Esophagus mucosa (tissue), 1 donor: ENCODE measurements at regions not wholly inside any gene's neighbourhood (a gene's known extent, or its start where the extent isn't known, plus 50 kb on each side); places are given as distances from the start of the nearest gene placed in this dataset.

Source experiments
- ATAC-seq: fragments of 200-7000 bp; cut with Tn5 transposase; one replicate; pipeline ENCODE4 v1.9.1; 2020
- donor health status: DM: yes; HTN: yes; CAD: no.

- ATAC-seq, result no peak
Measured at GRCh38 chr20:60286764-60287163, 328.5 kb downstream of the CDH26 start.

DNA sequence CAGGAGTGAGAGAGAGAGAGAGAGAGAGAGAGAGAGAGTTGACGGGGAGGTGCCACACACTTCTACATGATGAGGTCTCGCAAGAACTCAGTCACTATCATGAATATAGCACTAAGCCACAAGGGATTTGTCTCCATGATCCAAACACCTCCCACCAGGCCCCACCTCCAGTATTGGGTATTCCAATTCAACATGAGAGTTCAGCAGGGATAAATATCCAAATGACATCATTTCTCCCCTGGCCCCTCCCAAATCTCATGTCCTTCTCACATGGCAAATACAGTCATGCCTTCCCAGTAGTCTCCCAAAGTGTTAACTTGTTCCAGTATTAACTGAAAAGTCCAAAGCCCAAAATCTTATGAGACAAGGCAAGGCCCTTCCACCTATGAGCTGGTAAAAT, 330.7 kb downstream of the CDH26 start:
- no peak for ATAC-seq

GRCh38 chr20:60292001-60292520, 333.8 kb downstream of the CDH26 start:
- ATAC-seq, result no peak

GRCh38 chr20:60294632-60295031, 336.4 kb downstream of the CDH26 start:
- no peak for ATAC-seq

- ATAC-seq, result peak; percentile 62
Measured at GRCh38 chr20:60295214-60295613, 337.0 kb downstream of the CDH26 start.

DNA sequence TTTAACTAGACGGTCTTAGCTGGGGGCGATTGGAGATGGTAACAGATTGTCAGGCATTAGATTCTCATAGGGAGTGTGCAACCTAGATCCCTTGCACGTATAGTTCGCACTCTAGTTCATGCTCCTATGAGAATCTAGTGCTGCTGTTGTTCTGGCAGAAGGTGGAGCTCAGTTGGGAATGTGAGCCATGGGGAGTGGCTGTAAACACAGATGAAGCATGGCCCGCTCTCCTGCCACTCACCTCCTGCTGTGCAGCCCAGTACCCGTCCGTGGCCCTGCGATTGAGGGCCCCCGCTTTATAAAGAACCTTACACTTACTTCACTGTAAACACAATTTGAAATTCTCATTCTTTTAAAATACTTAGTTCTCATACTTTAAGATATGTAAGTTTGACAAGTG, 339.4 kb downstream of the CDH26 start:
- ATAC-seq, result no peak

DNA sequence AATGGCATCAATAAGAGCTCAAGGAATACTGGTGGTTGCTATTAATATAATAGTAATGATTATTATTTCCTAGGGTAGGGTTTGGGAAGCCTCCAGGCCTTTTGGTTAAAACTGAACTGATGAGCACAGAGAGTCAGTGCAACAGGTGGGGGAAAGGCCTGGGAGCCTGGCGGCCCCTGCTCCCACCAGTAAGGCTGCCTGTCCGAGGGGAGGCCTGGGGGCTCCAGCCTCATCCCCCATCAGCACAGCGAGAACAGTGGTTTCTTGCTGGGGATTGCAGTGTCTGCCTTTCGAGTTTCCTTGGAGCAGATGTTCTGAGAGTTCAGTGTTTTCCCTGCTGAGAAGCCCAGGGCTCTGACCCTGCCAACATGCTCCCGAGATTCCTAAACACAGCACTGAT, 340.4 kb downstream of the CDH26 start:
- no peak for ATAC-seq

DNA sequence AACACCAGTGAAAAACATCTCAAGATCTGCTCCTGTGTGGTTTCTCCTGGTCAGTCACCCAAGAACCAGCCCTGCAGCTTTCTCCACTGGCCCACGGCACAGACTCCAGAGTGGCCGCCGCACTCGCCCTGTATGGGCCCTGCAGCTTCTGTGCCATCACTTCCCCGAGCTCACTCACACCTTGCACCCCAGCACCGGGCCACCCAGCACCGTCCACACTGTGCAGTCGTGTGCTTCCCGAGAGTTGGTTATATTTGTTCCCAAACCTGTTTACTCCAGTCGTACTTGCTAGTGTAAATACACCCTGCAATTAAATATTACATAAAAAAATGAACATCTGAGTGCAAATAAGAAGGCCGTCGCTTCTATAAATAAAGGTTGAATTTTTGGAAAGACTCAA, 341.7 kb downstream of the CDH26 start:
- no peak for ATAC-seq

DNA sequence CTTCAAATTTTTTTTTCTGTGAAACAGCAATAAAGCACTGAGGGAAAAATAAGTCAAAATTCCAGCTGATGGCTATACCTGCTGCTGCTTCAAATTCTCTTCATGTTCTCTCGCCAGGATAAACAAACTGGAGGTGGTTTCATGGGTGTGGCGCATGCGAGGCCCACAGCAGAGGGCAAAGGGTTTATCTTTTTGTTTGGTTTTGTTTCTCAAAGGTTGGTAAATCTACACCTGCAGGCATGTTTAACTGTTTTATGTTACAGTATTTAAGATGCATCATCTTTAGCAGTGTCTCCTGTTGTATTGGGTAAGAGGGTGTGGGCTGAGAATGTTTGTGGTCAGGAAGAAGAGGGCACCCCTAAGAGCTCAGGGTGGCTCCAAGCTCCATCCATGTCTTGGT, 342.2 kb downstream of the CDH26 start:
- no peak for ATAC-seq

DNA sequence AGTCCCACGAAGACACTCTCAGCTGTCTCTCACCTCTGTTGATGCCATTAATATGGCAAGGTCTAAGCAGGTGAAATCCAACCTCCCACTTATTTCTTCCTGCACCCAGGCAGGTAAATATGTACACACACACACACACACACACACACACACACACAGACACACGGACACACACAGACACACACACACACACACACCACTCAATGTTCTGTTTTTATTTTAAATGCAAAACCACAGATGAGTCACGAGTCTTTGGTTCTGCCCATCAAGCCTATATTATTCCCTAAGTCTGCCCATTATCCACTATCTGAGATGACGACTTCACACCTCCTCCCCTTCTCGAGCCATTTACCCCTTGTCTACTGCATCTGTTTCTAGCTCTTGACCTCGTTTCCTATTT, 344.7 kb downstream of the CDH26 start:
- ATAC-seq, result no peak

- no peak for ATAC-seq
Measured at GRCh38 chr20:60304026-60304590, 345.9 kb downstream of the CDH26 start.

DNA sequence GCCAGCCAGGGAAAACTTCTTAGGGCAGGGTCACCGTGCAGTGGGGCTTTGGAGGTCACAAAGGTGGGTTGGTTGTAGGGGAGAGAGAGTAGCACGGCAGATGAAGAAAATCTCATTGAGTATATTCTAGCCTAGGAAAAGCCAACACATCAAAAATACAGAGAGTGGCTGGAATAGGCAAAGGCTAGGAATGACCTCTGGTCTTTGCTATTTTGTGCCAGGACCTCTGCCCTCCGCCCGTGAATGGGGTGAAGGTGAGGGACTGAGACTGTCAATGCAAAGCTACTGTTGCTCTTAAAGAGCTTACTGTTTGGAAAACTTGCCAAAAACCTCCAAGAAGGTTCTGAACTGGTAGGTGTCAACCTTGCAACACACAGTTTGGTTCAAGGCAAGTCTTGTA, 346.7 kb downstream of the CDH26 start:
- ATAC-seq, result no peak

GRCh38 chr20:60306105-60306504, 347.9 kb downstream of the CDH26 start:
- ATAC-seq, result no peak

GRCh38 chr20:60306551-60306950, 348.3 kb downstream of the CDH26 start:
- ATAC-seq, result no peak

GRCh38 chr20:60310560-60311349, 352.5 kb downstream of the CDH26 start:
- no peak for ATAC-seq

DNA sequence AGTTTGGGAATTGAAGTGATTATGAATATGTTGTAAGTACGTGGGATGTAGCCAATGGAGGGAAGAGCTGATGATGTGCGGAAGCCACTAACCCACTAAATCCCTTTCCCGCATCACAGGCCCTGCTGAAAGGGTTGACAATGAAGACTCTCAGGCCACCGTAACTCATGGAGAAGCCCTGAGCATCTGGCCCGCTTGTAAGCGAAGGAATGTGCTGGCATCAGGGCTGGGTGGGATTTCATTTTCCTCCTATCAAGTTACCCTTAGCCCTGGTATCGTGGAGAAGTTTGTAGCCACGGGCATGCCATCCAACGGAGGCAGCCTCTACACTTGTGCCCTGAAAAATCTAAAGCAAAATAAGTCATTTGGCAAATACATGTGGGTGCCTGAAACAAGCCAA, 355.0 kb downstream of the CDH26 start:
- ATAC-seq, result no peak

DNA sequence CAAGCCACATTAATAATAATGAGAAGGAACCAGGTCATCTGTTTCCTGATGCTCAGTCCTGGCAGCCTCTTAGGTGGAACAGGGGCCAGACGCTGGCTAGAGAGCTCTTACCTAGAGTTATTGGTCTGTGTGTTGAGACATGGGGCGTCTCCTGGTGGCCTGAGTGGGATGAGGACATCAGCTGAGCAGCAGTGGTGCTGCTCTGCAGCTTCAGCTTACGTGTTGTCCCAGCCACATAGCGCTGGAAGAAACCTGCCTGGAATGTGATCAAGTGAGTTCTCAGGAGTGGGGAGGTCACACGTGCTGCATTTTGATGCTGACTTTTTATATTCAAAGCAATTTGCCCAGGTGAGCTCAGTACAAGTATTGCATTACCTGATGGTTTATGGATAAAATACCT, 355.4 kb downstream of the CDH26 start:
- ATAC-seq, result no peak

- no peak for ATAC-seq
Measured at GRCh38 chr20:60314727-60315126, 356.5 kb downstream of the CDH26 start.

GRCh38 chr20:60316476-60317158, 358.4 kb downstream of the CDH26 start:
- no peak for ATAC-seq

GRCh38 chr20:60317401-60317800, 359.2 kb downstream of the CDH26 start:
- no peak for ATAC-seq

DNA sequence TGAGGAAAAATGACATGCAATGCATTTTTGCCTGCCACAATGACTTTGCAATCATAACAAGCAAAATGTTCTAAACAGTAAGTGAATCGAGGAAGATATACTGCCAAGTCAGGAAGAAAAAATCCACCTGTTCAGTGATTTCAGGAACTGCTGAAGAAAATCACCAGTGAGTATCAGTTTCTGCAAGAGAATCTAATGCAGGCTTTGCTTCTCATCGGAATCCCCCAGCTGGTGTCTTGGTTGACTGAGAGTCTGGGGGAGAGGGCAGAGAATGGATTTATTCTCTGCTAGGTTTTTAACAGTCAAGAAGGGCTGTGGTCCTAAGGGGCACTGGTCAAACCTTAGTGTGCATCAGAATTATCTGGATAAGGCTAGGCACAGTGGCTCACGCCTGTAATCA, 363.4 kb downstream of the CDH26 start:
- no peak for ATAC-seq

DNA sequence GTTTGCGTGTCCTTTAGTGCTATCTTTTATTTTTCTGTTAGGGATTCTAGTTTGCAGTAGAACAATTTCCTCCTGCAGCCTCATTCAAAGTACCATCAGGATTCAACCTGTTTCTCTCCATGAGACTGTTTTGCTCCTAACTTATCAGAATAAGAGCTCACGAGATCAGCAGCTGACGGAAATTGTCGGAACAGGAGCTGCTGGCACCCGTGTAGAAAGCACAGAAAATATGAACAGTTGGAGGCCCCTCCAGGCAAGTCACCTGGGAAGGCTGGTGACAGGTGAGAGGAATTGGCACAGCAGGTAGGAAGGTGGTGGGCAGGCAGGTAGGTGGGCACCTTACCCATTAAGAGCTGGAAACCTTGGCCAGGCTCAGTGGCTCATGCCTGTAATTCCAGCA, 368.6 kb downstream of the CDH26 start:
- no peak for ATAC-seq

DNA sequence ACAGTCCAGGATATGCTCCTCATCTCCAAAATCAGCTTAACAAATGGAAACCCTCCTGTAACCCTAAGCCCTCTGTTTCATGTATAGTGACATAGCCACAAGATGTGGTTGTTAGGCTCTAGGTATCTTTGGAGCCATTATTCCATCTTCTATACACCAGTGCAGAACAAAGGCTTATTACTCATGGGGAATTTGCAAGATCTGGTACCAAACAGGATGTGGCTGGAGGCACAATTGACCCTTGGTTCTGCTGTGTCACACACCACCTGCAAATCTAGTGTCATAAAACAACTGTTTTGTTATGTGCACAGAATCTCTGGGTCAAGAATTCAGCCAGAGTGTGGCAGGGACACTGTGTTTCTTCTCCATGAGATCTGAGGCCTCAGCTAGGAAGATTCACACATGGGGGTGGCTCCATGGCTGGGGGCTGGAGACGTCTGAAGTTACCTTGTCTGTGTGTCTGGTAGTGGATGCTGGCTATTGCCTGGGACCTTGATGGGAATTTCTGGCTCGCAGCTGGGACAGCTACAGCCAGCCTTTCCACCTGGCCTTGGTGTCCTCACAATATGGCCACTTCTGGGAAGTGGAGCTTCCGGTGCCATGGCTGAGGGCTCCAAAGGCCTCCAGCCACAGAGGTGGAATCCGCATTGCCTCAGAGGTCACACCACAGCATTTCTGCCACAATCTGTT, 369.9 kb downstream of the CDH26 start:
- no peak for ATAC-seq
